COLO668 (cell line): ENCODE measurements at regions not wholly inside any gene's neighbourhood (a gene's known extent, or its start where the extent isn't known, plus 50 kb on each side); places are given as distances from the start of the nearest gene placed in this dataset.
"Not testable (repeated sequence)": the region's sequence is repeated elsewhere in the genome, so short reads cannot be mapped to it uniquely, and the experiment has no call there.

ENCODE experiments used
- DNase-seq: peaks from one replicate; lab custom pipeline; 2025; ENCODE audit not compliant: unreplicated experiment; lab: John Stamatoyannopoulos, UW

GRCh38 chr2:220782609-220783113, 789.4 kb downstream of the EPHA4 start:
- DNase-seq = no peak

DNA sequence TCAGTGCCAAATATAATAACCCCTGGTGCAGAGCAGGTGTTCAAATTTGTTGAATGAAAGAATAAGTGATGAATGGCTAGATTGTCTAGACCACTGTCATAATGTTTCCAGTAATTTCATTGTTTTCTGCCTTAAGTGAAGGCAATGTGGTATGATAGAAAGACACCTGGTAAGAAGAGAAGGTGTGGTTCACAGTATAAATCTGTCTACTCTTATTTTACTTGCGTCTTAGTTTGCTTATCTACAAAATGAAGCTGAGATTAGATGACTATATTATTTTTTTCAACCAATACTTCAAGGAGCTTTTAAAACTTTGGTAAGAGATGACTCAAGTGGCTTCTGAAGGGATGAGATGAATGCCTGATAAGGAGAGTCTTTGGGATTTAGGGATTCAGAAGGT, 788.4 kb downstream of the EPHA4 start:
- no peak for DNase-seq

- peak; percentile 15 for DNase-seq
These were observed 786.9 kb downstream of the EPHA4 start for GRCh38 chr2:220785178-220785577.

DNA sequence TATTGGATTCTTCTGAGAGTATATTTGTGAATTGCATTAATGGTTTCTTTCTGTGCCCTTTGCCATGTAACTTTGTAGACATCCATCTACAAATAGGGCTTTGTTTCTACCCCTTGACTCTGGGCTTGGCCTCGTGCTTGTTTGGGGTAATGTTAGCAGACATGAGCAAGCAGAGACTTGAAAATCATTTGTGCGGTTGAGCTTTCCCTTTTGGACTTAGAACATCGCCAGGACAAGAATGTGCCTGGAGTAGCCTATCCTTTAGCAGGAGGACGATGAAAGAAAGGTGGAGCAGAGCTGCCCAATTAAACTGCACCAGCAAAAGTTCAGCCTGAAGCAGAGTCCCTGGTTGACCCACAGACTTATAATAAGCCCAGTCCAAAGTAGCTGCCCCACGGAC, 785.9 kb downstream of the EPHA4 start:
- no peak for DNase-seq

DNA sequence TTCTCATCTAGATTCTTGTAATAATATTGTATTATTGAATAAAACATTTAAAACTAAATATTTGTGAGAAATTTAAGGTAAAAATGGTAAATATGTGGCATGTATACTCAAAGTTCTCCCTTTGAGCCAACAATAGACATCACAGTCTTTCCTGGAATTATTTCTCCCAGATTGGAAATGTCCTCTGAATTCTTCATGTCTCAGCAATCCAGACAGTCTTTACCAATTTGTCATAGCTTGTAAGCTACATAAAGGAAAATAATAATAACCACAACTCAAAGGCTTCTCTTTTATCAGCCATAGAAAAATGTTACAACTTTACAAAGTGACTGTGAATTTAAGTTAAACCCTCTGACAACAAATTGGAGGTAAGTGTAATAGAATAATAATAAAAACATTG, 784.9 kb downstream of the EPHA4 start:
- DNase-seq = no peak

DNA sequence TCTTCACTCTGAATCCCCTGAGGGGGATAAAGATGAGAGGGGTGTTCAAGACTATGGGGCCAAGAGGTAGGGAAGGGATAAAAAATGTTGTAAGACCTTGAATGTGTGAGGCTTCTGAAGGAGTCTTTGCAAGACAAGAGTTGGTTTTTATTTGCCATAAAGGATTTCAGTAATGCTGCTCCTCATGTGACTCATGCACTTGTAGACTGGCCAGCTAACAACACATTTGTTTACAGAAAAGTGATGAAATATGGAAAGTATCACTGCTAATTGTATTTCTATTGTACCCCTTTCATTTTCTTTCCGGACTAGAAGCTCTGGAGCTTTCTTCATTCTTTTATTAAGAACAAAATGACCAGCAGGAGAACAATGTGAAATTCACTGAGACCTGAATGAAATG, 782.1 kb downstream of the EPHA4 start:
- no peak for DNase-seq

- no peak for DNase-seq
These were observed 776.4 kb downstream of the EPHA4 start for GRCh38 chr2:220795705-220796104.

GRCh38 chr2:220811115-220811514, 761.0 kb downstream of the EPHA4 start:
- no peak for DNase-seq

DNA sequence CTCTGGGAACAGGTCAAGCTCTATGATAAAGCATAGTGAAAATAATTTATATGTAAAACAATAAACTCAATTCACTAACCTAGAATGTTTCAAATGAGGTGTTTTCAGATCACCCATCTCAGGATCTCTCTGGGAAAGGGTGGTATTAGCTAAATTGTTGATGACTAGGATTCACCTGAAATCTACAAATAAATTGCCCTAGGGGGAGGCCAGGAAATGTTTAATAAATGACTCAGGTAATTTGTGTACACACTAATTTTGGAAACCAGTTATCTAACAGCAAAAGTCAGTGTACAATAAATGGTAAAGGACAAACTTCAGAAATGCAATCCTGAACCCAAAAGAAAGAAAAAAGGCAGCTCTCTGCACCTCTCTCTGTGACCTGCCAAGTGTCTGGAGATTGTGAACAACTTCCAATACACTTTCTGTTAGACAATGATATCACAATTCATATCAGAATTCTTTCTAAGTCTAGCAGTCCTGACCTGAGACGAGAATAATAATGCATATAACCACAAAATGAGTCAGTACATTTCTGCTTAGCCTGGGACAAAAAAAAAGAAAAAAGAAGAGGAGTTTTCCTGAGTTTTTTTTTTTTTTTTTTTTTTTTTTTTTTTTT, 760.0 kb downstream of the EPHA4 start:
- no peak for DNase-seq

DNA sequence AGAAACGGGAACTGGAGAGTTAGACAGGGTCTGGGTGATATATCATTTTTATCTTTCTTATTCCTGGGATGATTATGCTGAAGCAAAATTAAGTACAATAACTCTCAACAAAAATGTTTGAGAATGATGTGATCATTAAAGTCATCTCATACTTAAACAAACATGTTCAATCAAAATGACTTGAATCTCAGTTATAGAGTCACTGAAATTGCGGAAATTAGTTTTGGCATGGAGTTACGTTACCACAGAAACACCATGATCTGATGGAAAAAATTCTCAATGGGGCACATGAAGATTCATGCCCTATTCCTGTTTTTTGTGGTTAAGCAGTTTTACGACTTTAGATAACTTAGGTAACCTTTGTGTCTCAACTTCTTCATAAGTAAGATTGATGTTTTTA, 757.7 kb downstream of the EPHA4 start:
- no peak for DNase-seq

GRCh38 chr2:220815698-220816097, 756.4 kb downstream of the EPHA4 start:
- DNase-seq = no peak

- no peak for DNase-seq
These were observed 750.4 kb downstream of the EPHA4 start for GRCh38 chr2:220821683-220822082.

DNA sequence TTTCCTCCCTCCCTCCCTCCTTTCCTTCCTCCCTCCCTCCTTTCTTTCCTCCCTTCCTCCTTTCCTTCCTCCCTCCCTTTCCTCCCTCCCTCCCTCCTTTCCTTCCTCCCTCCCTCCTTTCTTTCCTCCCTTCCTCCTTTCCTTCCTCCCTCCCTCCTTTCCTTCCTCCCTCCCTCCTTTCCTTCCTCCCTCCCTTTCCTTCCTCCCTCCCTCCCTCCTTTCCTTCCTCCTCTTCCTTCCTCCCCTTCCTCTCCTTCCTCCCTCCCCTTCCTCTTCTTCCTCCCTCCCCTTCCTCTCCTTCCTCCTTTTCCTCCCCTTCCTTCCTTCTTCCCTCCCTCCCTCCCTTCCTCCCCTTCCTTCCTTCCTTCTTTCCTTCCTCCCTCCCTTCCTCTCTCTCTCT, 748.5 kb downstream of the EPHA4 start:
- not testable (repeated sequence) for DNase-seq

GRCh38 chr2:220833446-220833845, 738.7 kb downstream of the EPHA4 start:
- DNase-seq = no peak

DNA sequence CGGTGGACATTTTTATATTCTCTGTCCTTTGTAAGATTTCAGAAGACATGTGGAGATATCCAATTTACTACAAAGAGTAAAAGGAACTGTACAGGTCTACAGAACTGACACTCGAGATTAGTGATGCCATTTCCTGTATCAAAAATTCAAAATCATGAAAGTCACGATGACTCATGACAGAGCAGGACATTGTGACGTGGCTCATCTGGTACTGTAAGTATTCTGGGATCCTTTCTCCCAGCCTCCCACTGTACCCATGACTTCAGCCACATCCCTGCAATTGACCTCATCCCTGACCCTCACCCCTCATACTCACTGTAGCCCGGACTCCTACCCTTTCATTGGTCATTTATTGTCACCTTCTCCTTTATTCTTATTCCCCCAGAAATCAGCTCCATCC, 736.5 kb downstream of the EPHA4 start:
- no peak for DNase-seq

- no peak for DNase-seq
These were observed 734.9 kb downstream of the EPHA4 start for GRCh38 chr2:220837226-220837625.

GRCh38 chr2:220842901-220843665, 729.0 kb downstream of the EPHA4 start:
- DNase-seq = no peak

DNA sequence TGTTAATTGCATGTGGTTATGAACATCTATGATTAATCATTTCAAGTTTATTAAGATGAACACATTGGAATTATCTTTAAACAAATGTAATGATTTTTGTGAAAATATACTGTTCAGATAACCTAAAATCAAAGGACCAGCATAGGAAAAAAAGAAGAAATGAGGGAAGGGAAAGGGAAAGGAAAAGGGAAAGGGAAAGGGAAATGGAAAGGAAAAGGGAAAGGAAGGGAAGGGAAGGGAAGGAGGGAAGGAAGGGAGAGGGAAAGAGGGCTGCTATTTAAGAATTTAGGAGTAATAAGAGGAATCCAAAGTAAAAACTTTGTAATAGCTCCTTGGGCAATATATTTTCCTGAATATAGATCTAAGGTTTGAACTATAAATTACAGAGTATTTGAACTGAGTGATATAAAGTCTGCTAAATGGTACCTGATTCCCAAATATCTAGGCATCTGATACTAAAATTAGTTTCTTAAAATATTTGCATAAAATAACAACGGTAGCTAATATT, 726.3 kb downstream of the EPHA4 start:
- DNase-seq = no peak

DNA sequence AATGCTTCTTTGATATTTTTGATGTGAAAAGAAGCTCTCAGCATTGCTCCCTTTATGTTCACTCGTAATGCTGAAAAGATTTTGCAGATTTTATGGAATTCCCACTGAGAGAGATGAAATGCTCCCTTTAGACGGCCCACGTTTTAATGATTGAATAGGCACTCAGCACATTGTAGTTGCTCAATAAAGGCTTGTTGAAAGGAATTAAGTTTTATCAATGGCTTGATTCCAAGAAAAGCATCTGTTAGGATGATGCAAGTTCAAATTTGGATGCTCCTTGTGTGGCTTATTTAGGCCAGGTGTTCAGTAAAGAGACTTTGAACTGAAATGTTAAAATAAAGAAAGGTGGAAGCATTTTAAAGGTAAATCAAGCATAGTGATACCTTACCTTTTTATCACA, 725.1 kb downstream of the EPHA4 start:
- no peak for DNase-seq

DNA sequence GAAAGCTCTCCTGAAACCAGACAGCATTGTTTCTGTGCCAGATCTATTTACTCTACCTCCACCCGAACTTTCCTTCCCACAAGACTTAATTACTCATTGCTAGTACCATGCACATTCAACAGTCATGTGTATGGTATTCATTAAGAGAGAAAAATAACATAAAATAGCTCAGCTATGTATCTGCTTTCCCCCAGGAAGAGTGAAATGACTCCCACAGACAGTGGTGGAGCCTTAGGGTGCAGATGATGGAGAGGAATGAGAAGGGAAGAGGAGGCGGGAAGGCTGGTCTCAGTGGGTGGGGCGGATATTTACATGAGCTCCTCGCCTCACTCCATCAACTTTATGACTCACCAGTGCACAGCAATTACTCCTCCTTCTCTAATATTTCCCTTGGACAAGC, 724.5 kb downstream of the EPHA4 start:
- DNase-seq = peak; percentile 50

DNA sequence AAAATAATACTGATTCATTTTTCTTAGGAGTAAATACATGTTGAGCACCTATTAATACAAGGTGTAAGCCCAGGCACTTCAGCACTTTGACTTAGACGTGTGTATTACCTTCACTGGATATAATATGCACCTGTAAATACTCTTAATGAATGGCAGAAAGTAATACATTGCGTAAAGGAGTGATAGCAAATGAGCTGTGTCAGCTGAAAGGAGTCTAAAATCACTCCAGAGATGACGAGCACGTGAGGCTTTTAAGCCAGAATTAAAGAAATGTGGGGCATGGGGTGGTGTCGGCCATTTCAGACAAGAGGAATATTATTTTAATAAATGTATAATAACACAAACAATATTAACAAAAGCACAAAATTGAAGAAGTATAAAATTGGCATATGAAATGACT, 722.7 kb downstream of the EPHA4 start:
- DNase-seq = no peak

DNA sequence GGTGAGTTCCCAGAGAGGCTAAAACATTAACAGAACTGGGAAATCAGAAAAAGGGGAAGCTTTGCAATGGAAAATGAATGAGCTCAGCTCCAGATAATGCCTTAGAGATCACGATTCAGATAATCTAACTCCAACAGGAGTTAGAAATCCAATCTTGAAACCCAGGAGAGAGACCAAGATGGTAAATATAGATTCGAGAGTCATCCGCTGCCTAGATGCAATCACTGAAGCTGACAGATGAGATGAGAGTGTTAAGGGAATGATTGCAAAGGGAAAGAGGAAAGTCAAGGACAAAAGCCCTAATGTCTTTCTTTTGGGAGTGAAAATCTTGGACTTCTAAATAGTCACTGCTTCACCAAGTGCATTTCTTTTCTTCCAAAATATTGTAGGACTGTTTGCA, 722.0 kb downstream of the EPHA4 start:
- DNase-seq = no peak
